COR-L47 (cell line): ENCODE measurements at regions not wholly inside any gene's neighbourhood (a gene's known extent, or its start where the extent isn't known, plus 50 kb on each side); places are given as distances from the start of the nearest gene placed in this dataset.
"Not testable (repeated sequence)": the region's sequence is repeated elsewhere in the genome, so short reads cannot be mapped to it uniquely, and the experiment has no call there.

Experiments used
- DNase-seq: peaks from one replicate; lab custom pipeline; 2025; lab: John Stamatoyannopoulos, UW

- no peak for DNase-seq
Observed at GRCh38 chr3:173216063-173216462, 75.0 kb upstream of the SPATA16 start.

- no peak for DNase-seq
Observed at GRCh38 chr3:173214576-173214975, 73.5 kb upstream of the SPATA16 start.

- DNase-seq, result no peak
Observed at GRCh38 chr3:173199568-173199967, 58.5 kb upstream of the SPATA16 start.

GRCh38 chr3:173194868-173195267, 53.8 kb upstream of the SPATA16 start:
- not testable (repeated sequence) for DNase-seq

- DNase-seq, result no peak
Observed at GRCh38 chr3:173191611-173192010, 50.6 kb upstream of the SPATA16 start.
